OCI-LY1 (cell line): ENCODE measurements at regions not wholly inside any gene's neighbourhood (a gene's known extent, or its start where the extent isn't known, plus 50 kb on each side); places are given as distances from the start of the nearest gene placed in this dataset.

ENCODE experiments used
- H2AFZ ChIP-seq: fragments of 200-600 bp; sonication (generic), shearing (Covaris generic); 2 replicates; pipeline ENCODE4 v1.6.0; 2014; ENCODE audit warnings: antibody characterized with exemption, mild to moderate bottlenecking, low read length
- H3F3A ChIP-seq: fragments of 200-600 bp; sonication (generic), shearing (Covaris generic); 2 replicates; pipeline ENCODE4 v1.6.0; 2014; ENCODE audit warnings: mild to moderate bottlenecking, antibody characterized with exemption, low read length, moderate library complexity; ENCODE audit not compliant: insufficient read depth
- H3K27ac ChIP-seq: fragments of 200-600 bp; sonication (generic); 2 replicates; pipeline ENCODE4 v1.5.1; 2014; ENCODE audit warnings: low read length, mixed run types, mild to moderate bottlenecking, low read depth; ENCODE audit not compliant: poor library complexity, severe bottlenecking
- H3K27me3 ChIP-seq: fragments of 200-600 bp; sonication (generic); 2 replicates; pipeline ENCODE4 v1.6.0; 2014; ENCODE audit warnings: antibody characterized with exemption, mild to moderate bottlenecking, low read length, moderate library complexity; ENCODE audit not compliant: insufficient read depth
- H3K36me3 ChIP-seq: fragments of 200-600 bp; sonication (generic); 2 replicates; pipeline ENCODE4 v1.6.1; 2014; ENCODE audit warnings: mild to moderate bottlenecking, antibody characterized with exemption, low read length, moderate library complexity, mixed read lengths; ENCODE audit not compliant: insufficient read depth
- H3K4me1 ChIP-seq: fragments of 200-600 bp; sonication (generic); 2 replicates; pipeline ENCODE4 v1.5.1; 2014; ENCODE audit warnings: mild to moderate bottlenecking, low read length, moderate library complexity; ENCODE audit not compliant: insufficient read depth, severe bottlenecking
- H3K4me2 ChIP-seq: fragments of 200-600 bp; sonication (generic), shearing (Covaris generic); 2 replicates; pipeline ENCODE4 v1.6.1; 2014; ENCODE audit warnings: low read length
- H3K4me3 ChIP-seq: fragments of 200-600 bp; sonication (generic); 2 replicates; pipeline ENCODE4 v1.5.1; 2014; ENCODE audit warnings: low read length, low read depth, mild to moderate bottlenecking, mixed read lengths; ENCODE audit not compliant: poor library complexity, severe bottlenecking
- H3K79me2 ChIP-seq: fragments of 200-600 bp; shearing (Covaris generic); 2 replicates; pipeline ENCODE4 v1.6.1; 2016; ENCODE audit warnings: mixed run types, low read length, mixed read lengths; ENCODE audit not compliant: insufficient read depth
- H3K9ac ChIP-seq: fragments of 200-600 bp; sonication (generic), shearing (Covaris generic); 2 replicates; pipeline ENCODE4 v1.6.1; 2014; ENCODE audit warnings: mild to moderate bottlenecking, low read length, mixed read lengths
- H3K9me2 ChIP-seq: fragments of 200-600 bp; sonication (generic), shearing (Covaris generic); 2 replicates; pipeline ENCODE4 v1.6.1; 2014; ENCODE audit warnings: low read depth, mild to moderate bottlenecking, low read length, mixed read lengths
- H3K9me3 ChIP-seq: fragments of 200-600 bp; shearing (Covaris generic); 2 replicates; pipeline ENCODE4 v1.6.1; 2014; ENCODE audit warnings: low read length, mixed read lengths
- H4K20me1 ChIP-seq: fragments of 200-600 bp; sonication (generic), shearing (Covaris generic); 2 replicates; pipeline ENCODE4 v1.6.0; 2016; ENCODE audit warnings: mild to moderate bottlenecking, low read length; ENCODE audit not compliant: insufficient read depth
- EZH2 ChIP-seq: fragments of 200-600 bp; sonication (generic), shearing (Covaris generic); IDR thresholded peaks from 2 replicates; pipeline ENCODE4 v1.8.0; 2017; ENCODE audit warnings: borderline replicate concordance, mixed run types, mild to moderate bottlenecking, antibody characterized with exemption, low read length, moderate library complexity, mixed read lengths
- TF ChIP-seq, protein P1 (sequence below): fragments of 200-600 bp; sonication (generic), shearing (Covaris generic); IDR thresholded peaks from 2 replicates; pipeline ENCODE4 v1.5.1; 2017; ENCODE audit warnings: mild to moderate bottlenecking, antibody characterized with exemption, low read length, moderate library complexity, mixed read lengths

DNA sequence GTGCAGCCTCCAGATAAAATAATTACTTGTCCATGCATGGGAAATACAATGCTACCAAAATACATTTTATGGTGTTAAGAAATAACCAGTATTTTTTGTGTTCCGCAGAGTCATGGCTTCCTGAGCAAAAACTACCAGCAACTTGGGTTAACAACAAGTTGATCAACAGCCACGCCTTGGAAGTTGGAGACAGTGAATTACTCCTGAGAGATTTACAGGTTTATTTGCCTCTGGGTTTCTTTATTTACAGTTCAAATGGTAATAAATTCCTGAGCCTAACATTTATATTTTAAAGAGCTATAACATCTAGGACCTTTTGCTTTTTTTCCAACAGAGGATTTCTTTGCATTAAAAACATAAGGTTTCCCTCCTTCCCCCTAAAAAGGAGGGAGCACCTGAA lies 194.0 kb downstream of the IPO8 start:
- H4K20me1 ChIP-seq, result no peaks in the 10 kb centered on the region
- no peaks in the 10 kb centered on the region for H3K9me3 ChIP-seq
- no peaks in the 10 kb centered on the region for H3F3A ChIP-seq
- H3K27ac ChIP-seq, result no peak overlapping the region
- H3K79me2 ChIP-seq, result no peaks in the 10 kb centered on the region
- H3K4me1 ChIP-seq, result no peaks in the 10 kb centered on the region
- H3K4me2 ChIP-seq, result no peak overlapping the region
- TF ChIP-seq EZH2, result no peak
- TF ChIP-seq, protein P1, sequence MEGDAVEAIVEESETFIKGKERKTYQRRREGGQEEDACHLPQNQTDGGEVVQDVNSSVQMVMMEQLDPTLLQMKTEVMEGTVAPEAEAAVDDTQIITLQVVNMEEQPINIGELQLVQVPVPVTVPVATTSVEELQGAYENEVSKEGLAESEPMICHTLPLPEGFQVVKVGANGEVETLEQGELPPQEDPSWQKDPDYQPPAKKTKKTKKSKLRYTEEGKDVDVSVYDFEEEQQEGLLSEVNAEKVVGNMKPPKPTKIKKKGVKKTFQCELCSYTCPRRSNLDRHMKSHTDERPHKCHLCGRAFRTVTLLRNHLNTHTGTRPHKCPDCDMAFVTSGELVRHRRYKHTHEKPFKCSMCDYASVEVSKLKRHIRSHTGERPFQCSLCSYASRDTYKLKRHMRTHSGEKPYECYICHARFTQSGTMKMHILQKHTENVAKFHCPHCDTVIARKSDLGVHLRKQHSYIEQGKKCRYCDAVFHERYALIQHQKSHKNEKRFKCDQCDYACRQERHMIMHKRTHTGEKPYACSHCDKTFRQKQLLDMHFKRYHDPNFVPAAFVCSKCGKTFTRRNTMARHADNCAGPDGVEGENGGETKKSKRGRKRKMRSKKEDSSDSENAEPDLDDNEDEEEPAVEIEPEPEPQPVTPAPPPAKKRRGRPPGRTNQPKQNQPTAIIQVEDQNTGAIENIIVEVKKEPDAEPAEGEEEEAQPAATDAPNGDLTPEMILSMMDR, result no peak
- H3K4me3 ChIP-seq, result no peak overlapping the region
- H3K27me3 ChIP-seq, result no peaks in the 10 kb centered on the region; the same call in 1 of the 2 replicates
- no peak overlapping the region for H3K9ac ChIP-seq
- H2AFZ ChIP-seq, result no peak overlapping the region
- H3K36me3 ChIP-seq, result no peaks in the 10 kb centered on the region
- H3K9me2 ChIP-seq, result no peaks in the 10 kb centered on the region

DNA sequence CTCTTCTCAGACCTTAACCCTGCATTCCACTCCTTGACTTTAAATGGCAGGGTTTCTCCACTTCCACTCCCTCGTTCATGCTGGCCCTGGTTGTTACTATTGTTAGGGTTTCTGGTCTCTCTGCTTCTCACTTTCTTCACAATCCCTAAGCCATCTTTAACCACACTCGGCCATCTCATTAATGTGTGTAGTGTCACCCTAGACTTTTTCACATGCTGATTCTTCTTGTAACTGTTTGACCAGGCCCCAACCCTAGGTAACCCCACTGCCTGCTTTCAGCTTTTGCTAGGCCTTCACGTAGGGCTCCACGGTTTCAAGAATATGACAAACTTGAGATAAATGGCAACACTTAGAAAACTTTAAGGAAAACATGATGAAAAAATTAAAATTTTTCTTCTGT lies 195.1 kb downstream of the IPO8 start:
- TF ChIP-seq, protein P1, result no peak
- TF ChIP-seq EZH2, result no peak
- no peaks in the 10 kb centered on the region for H3F3A ChIP-seq
- H2AFZ ChIP-seq, result no peak overlapping the region
- H3K9ac ChIP-seq, result no peak overlapping the region
- no peaks in the 10 kb centered on the region for H4K20me1 ChIP-seq
- H3K4me2 ChIP-seq, result no peak overlapping the region
- no peaks in the 10 kb centered on the region; the same call in 1 of the 2 replicates for H3K27me3 ChIP-seq
- H3K9me2 ChIP-seq, result no peaks in the 10 kb centered on the region
- no peak overlapping the region for H3K4me3 ChIP-seq
- H3K27ac ChIP-seq, result no peak overlapping the region
- H3K9me3 ChIP-seq, result no peaks in the 10 kb centered on the region
- no peaks in the 10 kb centered on the region for H3K79me2 ChIP-seq
- no peaks in the 10 kb centered on the region for H3K4me1 ChIP-seq
- no peaks in the 10 kb centered on the region for H3K36me3 ChIP-seq

DNA sequence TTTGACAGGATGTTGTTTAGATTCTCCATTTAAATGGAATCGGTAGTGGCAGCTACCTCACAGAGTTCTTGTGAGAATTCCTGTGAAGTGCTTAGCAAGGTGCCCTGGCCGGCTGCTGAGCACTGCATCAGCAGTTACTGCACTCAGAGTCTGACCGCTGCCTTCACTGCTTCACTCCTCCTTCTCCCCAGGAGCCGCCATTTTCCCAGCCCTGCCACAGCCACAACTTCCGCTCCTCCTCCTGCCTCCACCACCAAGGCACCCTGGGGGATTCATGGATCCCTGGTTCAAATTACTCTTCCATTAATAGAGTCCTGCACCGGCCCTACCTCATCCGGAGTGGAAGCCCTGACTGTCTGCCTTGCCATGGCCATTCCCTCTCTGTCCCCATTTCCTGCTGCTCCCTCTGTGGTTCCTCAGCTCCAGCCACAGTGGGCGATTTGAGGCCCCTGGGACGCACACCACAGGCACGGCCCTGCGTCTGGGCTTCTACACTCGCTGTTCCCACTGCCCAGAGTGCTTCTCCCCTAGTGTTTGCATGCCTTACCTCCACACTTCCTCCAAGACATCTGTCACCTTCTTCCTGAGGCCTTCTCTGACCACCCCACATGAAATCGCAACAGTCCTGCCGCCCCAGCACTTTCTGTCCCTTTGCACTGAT lies 210.3 kb downstream of the IPO8 start:
- H3K9me3 ChIP-seq, result no peaks in the 10 kb centered on the region
- H3K9me2 ChIP-seq, result no peaks in the 10 kb centered on the region
- H4K20me1 ChIP-seq, result no peaks in the 10 kb centered on the region
- H3K36me3 ChIP-seq, result no peaks in the 10 kb centered on the region
- TF ChIP-seq, protein P1, result no peak
- TF ChIP-seq EZH2, result no peak
- H3K9ac ChIP-seq, result no peak overlapping the region
- H3K79me2 ChIP-seq, result no peaks in the 10 kb centered on the region
- no peak overlapping the region for H3K27ac ChIP-seq
- no peaks in the 10 kb centered on the region for H3K4me1 ChIP-seq
- no peak overlapping the region for H3K4me3 ChIP-seq
- no peaks in the 10 kb centered on the region for H3F3A ChIP-seq
- no peaks in the 10 kb centered on the region for H3K27me3 ChIP-seq
- H2AFZ ChIP-seq, result no peak overlapping the region
- H3K4me2 ChIP-seq, result no peak overlapping the region
